ENCODE measurements at regions not wholly inside any gene's neighbourhood (a gene's known extent, or its start where the extent isn't known, plus 50 kb on each side); places are given as distances from the start of the nearest gene placed in this dataset.

DNA sequence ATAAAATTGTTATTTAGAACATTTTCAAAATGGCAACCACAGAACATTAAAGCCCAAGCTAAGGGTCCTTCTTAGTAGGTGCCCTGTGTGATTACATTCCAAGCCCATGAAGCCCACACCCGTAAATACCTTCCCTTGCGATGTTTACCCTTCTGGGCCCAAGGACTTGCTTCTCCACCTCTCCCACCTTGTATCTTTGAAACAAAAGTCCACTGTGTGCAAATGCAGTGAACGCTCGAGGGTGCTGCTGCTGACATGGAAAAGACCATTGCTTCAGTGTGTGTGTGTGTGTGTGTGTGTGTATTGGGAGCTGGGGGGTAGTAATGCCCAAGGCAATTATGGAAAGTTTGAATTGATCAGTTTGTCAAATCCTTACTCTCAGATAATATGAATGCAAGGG, 298.1 kb downstream of the TGFB2 start:
- no peak for DNase-seq

DNA sequence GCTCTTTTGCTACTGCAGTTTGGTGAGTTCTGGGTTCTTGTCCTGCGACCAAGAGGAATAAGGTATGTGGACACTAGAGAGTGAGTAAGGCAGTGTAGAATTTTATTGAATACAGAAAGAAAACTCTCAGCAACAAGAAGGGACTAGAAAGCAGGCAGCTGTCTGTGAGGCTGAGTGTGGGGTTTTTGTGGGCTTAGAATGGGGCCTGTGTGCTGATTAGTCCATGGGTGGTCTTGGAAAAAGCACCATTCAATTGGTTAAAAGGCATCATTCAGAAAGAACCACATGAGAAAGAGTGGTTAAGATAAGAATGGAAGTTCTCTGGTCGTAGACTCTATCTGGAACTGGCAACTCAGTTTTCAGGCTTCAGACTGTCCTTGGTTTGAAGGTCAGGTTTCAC, 298.8 kb downstream of the TGFB2 start:
- DNase-seq = no peak

DNA sequence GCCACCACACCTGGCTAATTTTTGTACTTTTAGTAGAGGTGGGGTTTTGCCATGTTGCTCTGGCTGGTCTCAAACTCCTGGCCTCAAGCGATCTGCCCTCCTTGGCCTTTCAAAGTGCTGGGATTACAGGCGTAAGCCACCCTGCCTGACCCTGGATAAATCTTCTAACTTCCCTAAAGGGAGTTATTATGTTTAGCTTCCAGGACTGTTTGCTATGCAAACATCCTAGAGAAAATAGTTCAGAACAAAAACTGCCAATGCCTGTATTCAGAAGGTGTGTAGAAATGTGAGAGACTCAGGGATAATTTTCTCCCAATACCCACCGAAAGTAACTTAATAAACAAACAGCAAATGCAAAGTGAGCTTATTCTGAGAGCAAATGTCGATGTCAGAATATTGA, 301.2 kb downstream of the TGFB2 start:
- no peak for DNase-seq

DNA sequence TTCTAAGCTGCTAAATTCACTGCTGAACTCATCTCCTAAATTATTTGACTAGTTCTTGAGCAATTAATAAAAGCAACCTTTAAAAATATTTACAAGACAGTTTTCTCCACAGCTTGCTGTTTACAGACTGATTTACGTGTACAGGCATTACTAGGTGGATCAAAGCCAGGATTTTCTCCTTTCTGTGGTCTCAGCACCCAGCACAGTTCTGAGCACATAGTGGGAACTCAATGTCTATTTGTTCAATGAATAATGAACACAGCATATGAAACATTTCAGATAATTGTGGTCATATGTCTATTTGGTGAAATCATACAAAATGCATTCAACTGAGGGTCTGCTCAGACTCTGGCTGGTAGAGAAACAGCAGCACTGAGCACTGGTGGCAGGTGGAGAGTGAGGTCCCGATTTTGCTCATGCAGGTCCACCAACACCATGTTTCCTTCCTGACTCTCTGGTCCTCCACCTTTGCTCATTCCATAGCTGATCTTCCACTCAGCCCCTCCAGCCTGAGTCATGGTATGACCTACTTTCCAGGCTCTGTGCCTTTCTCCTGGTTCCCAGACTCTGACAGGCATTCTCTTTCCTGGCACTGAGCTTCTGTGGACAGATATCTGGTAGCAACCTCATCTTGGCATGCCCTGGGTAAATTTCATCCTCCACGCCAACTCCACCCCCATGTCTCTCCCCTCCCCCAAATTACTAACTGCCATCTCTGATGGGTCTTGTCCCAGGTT, 311.3 kb downstream of the TGFB2 start:
- DNase-seq = no peak

DNA sequence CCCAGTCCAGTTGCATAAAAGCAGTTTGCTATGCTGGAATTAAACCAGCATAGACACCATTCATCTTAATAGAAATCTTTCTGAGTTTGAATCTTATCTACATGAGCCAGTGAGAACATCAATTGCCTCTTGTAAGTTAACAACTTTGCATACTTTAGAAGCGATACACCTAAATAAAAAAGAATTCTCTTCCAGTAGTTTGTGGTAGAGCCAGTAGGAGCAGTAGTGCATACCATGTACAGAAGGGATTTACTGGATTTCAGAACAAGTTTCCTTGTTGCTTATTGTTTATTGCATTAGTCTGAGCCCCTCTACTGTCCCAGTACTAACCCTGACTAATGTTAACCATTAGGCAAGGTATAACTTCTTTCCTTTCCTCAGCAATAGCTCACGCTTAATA, 313.1 kb downstream of the TGFB2 start:
- DNase-seq = no peak

DNA sequence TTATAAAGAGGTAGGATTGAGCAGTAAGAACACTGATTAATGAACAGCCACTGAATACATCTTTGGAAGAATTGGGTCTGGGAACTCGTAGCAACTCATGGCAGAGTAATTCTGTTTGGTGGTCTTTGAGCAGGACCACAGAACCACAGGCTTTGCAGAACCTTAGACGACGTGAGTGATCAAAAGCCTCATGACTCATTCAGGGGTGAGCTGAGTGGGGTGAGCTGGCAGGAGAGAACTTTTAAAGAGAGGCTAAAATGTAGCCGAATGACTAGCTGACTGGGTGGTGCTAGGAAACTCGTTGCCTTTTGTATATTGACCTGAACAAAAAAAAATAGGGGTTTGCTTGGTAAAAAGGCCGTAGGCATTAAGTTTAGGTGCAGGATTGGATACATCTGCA, 313.8 kb downstream of the TGFB2 start:
- no peak for DNase-seq

DNA sequence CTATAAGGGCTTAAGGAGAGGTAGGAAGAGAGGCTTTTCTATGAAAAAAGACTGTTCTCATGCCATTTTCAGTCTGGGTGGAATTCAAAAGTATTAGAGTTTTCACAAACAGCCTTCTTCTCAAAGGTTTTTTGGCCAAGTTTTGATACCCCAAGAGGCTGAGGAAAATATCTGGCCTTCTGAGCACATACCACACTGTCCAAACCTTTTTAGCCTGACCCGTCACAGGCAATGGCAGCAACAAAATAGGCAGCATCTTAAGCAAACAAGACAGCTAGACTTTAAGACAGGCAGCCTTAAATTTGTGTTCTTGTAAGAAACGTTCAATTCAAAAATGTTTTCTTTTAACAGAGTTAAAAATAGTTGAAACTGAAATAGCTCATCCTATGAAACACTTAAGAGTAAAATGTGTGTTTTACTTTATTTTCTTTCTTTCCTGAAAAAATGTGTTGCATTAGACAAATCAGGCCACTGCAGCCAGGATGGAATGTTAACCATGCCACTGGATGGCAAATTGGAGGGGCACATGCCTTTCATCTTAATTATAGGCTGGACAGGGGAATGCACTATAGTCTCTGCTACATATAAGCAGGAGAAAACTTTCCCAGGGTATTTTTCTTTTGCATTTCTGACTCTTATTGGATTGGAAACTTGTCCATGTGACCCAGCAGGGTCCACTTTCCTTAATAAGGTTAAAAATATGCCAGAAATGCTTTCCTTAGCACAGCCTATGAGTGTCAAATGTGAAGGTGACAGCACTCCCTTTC, 315.0 kb downstream of the TGFB2 start:
- no peak for DNase-seq

DNA sequence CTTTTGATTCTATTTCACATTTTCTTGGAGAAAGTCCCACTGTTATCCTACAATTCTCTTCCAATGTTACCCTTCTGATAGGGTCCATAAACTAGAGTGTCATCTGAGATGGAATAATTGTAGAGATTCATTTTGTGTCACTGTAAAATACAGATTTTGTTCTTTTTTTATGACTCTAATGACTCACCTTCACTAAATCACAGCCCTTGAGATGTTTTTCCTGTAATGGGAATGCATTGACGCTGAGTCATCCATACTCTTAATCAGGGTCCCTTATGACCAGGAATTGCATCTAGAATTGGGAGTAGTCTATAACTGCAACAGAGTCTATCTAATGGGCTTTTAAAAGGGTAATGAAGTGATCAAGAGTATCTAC, 315.5 kb downstream of the TGFB2 start:
- DNase-seq = no peak

DNA sequence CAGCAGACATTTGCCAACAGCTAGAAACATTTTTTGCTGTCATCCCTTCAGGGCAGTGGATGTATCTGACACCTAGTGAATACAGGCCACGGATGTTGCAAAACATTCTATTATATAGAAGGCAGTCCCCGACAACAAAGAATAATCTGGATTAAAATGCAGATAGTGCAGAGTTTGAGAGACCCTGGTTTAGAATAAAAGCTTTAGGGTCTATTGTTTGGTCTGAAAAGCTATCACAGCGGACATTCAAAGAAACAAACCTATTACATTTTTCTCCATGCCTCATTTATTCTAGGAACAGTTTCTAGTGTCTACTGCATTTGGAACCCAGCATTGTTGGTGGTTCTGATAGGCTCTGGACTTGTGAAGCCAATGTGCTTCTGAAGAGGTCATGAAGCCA, 316.3 kb downstream of the TGFB2 start:
- no peak for DNase-seq

DNA sequence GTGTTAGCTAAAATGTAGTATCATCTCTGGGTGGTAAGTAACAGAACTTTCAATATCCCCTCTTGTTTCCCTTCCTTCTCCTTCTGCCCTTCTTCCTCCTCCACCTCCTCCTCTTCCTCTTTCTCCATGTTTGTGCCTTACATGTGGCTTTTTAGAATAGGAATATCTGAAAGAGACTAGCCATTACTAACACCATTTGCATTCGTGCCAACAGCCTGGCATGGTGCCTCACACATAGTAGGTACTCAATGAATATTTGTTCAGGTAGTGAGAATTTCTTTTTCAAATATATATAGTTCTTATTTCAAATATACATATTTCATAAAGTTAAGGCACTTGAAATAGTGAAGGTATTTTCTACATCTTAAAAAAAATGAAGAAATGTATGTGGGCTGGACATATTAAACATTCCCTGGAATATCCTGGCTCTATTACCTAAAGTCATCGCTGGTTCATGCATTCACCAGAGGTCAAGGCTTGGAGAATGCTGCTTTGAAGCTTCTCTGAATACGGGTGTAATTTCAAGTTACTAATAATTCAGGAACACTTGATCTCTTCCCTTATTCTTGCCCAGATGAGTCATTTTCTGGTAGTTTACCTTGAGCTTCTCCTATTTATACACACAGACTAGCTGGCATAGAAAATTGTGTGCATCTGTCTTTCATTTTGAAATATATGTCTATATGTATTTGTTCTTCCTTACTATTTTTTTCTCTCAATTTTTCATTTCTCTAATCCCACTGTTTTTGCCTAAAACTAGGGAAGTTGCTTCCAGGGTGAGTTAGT, 319.4 kb downstream of the TGFB2 start:
- DNase-seq = no peak

DNA sequence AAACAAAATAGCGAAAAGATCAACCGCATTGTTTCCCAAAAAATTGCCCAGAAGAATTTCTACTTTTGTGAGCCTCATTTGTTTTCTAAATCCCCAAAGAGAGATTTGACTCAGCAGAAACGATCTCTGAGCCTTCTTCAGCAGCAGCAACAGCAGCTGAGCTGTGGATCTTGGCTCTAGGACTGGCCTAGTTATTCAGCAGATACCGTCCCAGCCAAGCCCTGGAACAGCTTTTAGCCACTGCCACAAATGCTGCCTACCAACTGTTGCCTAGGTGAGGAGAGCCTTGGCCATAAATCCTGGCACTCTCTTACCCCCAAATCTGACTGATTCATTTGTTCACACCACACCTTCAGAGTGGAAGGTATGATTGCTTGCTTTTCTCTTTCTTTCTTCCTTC, 320.1 kb downstream of the TGFB2 start:
- DNase-seq = no peak

DNA sequence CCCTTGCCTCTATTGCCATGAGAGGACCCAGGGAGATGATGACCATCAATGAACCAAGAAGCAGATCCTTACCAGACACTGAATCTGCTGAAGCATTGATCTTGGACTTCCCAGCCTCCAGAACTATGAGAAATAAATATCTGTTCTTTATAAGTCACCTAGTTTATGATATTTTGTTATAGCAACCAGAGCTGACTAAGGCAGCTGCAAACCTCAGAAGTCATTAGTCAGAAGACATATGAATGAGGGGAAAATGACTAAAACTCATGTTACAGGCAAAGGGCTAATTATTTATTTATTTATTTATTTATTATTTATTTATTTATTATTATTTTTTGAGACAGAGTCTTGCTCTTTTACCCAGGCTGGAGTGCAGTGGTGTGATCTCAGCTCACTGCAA, 321.1 kb downstream of the TGFB2 start:
- DNase-seq = no peak

DNA sequence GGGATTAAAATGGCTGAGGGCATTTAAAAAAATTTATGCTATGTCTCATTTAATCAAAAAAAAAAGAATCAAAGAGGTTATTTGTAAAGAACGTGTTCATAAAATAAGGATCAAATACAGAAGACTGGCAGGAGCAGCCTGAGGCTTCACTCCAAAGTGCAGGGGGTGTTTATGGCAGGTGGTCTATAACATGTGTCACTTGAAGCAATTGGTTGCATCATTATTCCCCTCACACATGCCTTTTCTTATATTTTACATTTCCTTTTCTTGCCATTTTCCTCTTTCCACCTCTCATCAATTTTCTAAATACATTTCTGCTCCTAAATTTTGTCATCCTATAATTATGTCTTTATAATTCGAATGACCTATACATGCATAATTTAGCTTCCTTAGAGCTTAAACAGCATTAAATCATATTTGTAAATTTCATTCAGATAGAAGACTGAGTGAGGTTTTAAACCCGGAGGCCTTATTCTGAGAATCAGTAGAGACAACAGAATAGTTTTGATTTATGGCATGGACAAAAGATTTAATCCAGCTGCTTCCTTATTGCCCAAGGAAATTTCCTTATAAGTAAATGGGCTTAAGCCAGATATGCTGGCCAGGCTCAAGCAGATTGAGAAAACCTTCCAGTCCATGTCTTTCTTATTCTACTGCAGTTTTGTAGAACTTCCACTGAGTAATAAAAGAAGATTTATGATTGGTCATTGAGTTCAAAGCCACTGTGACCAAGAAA, 322.8 kb downstream of the TGFB2 start:
- no peak for DNase-seq

DNA sequence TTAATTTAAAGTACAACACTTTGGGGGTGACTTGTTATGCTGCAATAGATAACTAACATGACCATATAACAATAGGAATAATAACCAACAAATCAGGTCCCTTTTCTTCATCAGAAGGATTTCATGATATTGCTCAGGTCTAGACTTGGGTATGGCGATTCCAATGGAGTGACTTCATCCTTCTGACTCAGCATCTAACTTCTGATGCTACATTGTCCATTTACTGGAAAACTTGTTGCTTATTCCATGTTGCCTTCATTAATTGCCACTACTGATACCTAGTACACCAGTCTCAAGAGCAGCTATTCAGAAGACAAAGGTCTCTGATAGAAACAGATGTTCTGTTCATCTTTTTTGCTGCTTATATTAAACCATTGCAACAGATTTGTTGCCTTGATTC, 324.3 kb downstream of the TGFB2 start:
- DNase-seq = no peak

DNA sequence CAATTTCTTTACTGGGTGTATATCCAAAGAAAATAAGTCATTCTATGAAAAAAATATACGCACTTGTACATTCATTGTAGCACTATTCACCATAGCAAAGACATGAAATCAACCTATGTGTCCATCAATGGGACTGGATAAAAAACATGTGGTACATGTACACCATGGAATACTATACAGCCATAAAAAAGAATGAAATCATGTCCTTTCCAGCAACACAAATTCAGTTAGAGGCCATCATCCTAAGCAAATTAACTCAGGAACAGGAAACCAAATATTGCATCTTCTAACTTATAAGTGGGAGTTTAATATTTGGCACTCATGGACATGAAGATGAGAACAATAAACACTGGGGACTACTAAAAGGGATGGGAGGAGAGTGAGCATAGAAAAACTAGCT, 325.7 kb downstream of the TGFB2 start:
- no peak for DNase-seq

DNA sequence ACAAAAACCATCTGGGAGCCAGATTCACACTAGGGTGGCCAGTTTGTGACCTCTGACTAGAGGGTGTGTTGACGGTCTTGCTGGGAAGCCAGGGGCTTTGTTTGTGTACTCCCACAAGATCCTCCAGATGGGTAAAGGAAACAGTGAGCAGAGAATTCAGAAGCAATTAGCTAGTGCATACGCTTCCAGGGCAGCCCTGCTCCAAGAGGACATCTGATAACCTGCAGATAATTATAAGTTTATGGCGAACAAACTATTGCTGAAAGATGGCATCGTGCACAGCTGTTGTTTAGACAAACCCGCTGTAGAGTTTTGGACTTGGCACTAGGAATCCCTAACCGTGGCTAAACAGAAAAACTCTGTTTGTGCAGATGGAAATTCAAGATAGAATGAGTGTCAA, 326.4 kb downstream of the TGFB2 start:
- peak; percentile 22 for DNase-seq

DNA sequence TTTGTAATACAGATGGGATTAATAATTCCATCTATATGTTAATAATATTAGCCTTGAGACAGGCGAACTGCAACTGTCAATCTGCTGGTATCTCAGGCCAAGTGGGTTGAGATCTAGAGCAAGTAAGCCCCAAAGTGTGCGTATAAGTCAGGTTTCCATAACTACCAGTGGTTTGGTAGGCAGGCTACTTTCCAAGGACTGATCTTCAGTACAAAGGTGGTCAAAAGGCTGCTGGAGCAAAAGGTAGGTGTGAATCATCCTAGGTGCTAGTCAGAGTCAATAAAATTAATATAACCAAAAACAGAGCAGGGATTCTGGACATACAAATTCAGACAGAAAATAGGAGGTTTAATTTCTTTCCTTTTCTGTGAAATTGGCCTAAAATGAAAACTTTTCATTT, 328.0 kb downstream of the TGFB2 start:
- no peak for DNase-seq

DNA sequence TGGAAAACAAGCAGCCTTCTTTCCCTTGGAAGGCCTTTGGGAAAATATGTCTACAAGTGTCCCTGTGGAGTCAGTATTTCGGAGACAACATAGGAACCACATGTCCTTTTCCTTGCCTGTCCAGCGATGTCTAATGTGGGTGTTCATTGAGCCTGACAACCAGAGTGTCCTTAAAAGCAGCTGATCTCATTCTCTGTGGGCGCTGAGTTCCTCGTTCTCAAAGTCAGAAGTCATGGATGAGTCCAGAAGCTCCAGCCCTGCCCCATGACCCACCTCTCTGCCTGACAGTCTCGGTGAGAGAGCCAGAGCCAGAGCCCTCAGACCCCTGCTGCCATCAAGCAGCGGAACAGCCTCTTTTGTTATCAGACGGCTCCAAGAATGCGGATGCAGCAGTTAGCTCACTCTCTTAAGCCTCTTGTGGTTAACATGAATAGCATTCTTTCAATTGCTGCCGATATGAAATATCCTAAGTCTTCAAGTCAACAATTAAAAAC, 329.2 kb downstream of the TGFB2 start:
- DNase-seq = no peak

DNA sequence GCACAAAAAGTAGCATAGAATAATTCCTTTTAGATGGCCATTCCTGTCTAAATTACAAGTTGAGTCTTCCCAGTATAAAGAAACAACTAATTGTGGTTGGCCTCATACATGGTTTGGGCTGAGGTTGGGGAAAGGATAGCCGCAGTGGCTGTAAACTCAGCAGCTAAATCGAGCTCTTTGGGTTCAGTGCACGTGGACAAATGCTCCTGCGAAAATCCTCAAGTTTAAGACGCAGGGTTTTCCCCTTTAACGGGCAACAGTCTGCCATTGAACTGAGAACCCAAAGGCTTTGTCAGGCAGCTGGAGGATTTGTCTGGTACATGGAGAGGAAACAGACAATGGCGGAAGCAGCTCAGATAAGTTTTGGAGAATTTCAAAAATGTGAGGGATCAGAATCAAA, 331.9 kb downstream of the TGFB2 start:
- DNase-seq = no peak

DNA sequence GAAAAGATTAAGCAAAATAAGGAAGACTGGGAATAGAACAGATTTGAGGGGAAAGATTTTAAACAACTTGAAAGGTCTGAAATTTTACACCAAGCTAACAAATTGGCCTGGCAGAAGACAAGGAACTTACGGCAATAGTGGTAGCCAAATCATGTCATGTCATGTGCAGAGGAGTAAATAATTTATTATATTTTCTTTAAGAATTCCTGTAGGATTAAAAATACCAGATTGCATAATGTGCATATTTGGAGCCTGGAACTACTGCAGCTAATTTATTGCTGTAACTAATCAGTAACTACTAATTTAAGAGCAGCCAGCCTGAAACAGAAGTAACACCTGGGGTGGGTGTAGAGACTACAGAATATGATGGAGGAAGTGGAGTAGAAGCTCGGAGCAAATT, 334.3 kb downstream of the TGFB2 start:
- DNase-seq = no peak

DNA sequence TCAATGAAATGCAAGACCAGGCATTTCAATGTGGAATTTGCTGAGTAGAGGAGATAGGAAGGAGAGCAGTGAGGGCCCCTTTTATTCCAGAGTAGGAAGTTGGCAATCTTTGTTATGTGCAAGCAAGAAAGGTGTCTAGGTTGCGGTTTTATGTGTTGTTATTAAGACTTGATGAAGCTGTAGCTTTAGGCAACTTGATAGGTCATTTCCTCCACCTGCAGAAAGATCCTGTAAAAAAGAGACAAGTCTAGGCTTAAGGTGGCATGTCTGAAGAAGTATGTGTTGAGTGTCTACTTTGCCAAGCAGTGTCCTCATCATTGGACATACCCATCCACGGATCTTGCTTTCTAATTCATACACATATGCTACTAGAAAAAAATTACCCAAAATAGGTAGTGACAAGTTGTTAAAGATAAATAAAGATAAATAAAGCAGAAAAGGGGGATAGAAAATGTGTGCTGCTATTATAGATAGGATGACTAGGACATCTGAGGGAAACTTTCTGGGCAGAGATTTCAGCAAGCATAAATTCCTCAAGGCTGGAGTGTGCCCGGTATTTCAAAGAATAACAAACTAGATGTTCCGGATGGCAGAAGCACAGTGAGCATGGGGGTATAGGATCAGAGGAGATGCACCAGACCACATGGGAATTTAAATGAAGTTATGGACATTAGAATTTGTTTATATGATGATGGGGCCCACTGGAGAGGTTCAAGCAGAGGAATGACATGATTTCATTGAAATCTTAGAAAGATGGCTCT, 335.0 kb downstream of the TGFB2 start:
- no peak for DNase-seq

DNA sequence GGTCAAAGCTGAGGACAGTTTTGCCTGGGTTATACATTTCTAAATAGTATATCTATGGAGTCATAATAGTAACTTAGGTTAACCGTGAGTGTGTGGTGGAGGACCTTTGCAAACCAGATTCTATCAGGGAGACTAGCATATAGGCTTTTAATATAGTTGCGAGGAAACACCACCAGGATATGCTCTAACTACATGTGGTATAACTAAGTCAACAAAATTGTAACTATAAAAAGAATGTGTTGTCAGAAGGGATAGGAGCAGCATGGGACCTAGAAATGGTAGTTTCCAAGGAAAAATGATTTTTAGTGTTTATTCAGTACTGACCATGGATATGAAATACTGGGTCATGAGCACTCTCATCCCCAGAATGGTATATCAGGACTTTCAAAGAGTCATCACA, 338.1 kb downstream of the TGFB2 start:
- DNase-seq = no peak

Measured in NCI-H146 (cell line).